ENCODE measurements at regions not wholly inside any gene's neighbourhood (a gene's known extent, or its start where the extent isn't known, plus 50 kb on each side); places are given as distances from the start of the nearest gene placed in this dataset.

GRCh38 chr1:87820668-87821334, 492.1 kb downstream of the LMO4 start:
- DNase-seq (ENCODE audit: low spot score) = no peak

DNA sequence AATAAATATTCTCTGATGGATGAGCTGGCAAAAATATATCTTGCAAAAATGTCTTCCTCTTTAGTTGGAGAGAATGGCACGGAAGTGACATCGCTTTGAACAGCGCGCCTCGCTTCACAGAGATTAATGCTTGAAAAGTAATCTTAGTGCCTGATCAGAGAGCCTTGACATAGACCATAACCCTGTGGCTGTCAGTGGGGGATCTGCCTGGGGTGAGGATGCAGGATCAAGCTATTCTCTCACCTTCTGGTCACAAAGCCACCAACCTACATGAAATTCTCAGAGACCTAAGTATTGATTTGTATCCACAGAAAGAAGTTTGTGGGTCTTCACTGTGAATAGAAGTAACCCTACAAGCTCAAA, 492.6 kb downstream of the LMO4 start:
- no peak for DNase-seq (ENCODE audit: low spot score)

DNA sequence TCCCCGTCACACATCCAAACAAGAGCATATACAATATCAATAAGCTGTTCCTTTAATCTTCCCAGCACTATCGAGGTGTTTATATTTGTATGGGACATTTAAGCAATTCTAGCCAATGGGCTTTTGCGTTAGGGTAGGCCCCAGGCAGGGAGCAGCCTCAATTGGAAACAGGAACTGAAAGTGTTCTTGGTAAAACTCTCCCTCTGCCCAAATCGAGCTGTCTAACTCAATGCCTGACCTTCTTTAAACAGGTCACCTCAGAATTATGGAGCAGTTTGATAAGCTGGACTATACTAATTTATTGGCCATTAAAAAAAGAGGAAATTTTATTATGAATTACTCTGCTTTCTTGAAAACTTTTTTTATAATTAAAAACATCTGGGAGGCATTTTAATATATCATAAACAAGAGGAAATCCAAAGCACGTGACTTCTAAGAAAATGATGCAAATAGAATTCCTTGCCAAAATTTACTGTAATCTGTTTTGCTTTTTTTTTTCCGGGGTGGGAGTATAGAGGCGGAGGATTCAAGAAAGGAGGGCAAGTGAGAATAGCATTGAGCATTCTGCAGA, 498.1 kb downstream of the LMO4 start:
- DNase-seq (ENCODE audit: low spot score) = peak; percentile 53

- no peak for DNase-seq (ENCODE audit: low spot score)
Measured at GRCh38 chr1:87829360-87829759, 500.7 kb downstream of the LMO4 start.

GRCh38 chr1:87830432-87830978, 501.8 kb downstream of the LMO4 start:
- no peak for DNase-seq (ENCODE audit: low spot score)

GRCh38 chr1:87833166-87833565, 504.5 kb downstream of the LMO4 start:
- DNase-seq (ENCODE audit: low spot score) = no peak

DNA sequence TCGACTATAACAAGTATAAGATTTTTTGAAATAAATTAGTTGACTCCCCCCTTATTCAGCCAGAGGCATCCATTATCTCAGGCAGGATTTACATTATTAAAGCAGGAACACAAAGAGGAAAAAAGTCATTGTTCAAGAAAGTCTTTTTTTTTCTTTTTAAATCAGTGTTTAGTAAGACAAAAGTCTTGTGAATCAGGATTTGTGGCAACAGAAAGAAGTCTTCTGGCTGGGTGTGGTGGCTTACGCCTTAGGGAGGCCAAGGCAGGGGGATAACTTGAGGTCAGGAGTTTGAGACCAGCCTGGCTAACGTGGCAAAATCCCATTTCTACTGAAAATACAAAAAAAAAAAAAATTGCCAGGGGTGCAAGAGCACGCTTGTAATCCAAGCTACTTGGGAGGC, 505.5 kb downstream of the LMO4 start:
- no peak for DNase-seq (ENCODE audit: low spot score)

- no peak for DNase-seq (ENCODE audit: low spot score)
Measured at GRCh38 chr1:87834941-87835340, 506.3 kb downstream of the LMO4 start.

DNA sequence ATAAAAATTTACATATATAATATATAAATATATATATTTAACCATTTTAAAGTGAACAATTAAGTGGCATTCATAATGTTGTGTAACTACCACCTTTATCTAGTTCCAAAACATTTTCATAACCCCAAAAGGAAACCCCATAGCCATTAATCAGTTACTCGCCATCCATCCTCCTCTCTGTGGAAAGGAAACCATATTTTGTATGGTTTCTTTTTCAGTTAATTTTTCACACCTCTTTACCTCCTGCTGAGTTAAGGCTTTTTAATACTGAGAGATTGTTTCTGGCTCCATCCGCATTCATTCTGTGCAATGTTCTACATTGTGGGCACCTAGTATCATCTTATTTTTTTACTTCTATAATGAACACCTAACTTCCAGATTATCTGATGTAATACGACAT, 512.1 kb downstream of the LMO4 start:
- no peak for DNase-seq (ENCODE audit: low spot score)

GRCh38 chr1:87841332-87841731, 512.7 kb downstream of the LMO4 start:
- no peak for DNase-seq (ENCODE audit: low spot score)

GRCh38 chr1:87842156-87842555, 513.5 kb downstream of the LMO4 start:
- no peak for DNase-seq (ENCODE audit: low spot score)

- no peak for DNase-seq (ENCODE audit: low spot score)
Measured at GRCh38 chr1:87844251-87844650, 515.6 kb downstream of the LMO4 start.

DNA sequence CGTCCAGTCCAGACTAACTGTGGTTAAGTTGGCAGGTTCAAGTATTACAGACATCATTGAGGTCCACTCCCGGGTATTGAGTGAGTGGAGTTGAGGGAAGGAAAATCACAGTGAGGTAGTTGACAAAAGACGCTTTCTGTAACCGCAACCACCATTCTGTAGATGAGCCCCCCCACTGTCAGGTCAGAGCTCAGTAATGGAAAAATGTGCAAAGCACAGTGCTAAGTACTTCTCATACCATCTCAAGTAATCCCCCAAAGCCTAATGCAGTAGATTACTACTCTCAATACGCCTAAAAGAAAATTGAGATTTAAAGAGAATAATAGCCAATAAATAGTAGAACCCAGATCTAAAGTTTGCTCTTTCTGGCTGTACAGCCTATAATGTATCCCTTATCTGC, 522.8 kb downstream of the LMO4 start:
- no peak for DNase-seq (ENCODE audit: low spot score)

GRCh38 chr1:87852410-87853161, 523.9 kb downstream of the LMO4 start:
- DNase-seq (ENCODE audit: low spot score) = no peak

DNA sequence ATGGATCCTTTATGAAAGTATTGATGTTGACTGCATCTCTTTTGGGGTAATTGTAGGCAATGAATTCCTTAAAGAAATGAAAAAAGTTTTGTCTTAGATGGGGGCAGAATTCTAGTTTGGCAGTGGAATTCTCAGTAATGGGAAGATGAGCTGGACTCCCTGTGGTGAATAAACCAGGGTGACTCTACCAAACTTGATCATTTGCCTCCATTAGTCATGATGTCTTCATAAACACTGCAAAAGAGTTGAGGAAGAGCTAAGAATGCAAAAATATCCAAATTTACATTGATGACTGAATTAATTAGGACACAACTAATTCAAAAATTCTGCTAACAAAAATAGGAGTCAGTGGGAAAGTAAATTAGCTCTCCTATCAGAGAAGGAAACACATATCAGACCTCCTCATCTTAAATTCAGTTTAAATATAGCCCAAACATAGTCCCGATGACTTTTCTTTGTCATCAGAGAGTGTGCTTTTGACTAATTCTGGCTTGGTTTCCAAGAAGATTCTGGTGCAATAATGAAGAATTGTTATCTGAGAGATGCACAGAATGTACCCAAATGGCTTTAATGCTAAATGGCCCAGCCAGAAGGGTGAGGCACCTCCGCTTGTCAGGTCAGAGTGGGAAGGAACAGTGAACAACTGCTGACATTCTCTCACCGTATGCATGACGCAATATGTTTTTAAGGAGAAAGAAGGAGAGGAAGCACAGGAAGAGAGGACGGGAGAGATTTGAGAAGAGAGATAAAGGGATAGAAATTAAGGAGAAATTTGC, 525.1 kb downstream of the LMO4 start:
- no peak for DNase-seq (ENCODE audit: low spot score)

- DNase-seq (ENCODE audit: low spot score) = no peak
Measured at GRCh38 chr1:87863317-87863716, 534.6 kb downstream of the LMO4 start.

DNA sequence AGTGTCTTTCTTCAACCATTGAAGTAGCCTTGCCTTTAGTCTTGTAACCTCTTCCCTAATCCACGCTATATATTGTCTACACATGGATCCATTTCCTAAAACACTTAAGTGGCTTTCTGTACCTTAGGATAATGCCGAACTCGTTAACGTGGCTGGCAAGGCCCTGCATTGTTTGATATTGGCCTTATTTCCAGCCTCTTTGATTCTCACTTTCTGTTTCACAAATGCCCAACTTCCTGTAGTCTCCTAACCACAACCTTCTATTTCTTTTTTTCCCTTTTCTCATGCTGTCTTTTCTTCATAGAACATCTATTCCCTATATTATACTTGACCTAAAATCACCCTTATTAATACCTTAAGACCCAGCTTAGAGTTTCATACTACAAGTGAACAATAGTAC, 536.0 kb downstream of the LMO4 start:
- peak; percentile 11 for DNase-seq (ENCODE audit: low spot score)

- no peak for DNase-seq (ENCODE audit: low spot score)
Measured at GRCh38 chr1:87866416-87866815, 537.7 kb downstream of the LMO4 start.

DNA sequence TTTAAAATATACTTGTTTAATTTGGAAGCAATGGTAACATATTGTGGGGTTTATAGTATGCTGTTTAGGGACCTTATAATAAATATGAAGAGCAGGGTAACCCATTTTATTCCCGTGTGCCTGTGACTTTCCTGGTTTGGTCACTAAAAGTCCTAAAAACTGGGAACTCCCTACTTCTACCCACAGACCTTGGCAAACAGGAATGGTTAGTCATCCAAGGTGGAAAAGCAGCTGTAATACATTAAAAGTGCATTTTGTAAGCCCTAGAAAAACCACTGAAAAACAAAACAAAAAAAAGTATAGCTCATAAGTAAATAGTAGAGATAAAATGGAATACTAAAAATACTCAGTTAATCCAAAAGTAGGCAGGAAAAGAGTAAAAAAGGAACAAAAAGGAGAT, 538.9 kb downstream of the LMO4 start:
- DNase-seq (ENCODE audit: low spot score) = no peak

- peak; percentile 4 for DNase-seq (ENCODE audit: low spot score)
Measured at GRCh38 chr1:87869567-87869966, 540.9 kb downstream of the LMO4 start.

- DNase-seq (ENCODE audit: low spot score) = no peak
Measured at GRCh38 chr1:87872189-87872588, 543.5 kb downstream of the LMO4 start.

- DNase-seq (ENCODE audit: low spot score) = no peak
Measured at GRCh38 chr1:87872692-87873091, 544.0 kb downstream of the LMO4 start.
